ENCODE measurements at regions not wholly inside any gene's neighbourhood (a gene's known extent, or its start where the extent isn't known, plus 50 kb on each side); places are given as distances from the start of the nearest gene placed in this dataset.

DNA sequence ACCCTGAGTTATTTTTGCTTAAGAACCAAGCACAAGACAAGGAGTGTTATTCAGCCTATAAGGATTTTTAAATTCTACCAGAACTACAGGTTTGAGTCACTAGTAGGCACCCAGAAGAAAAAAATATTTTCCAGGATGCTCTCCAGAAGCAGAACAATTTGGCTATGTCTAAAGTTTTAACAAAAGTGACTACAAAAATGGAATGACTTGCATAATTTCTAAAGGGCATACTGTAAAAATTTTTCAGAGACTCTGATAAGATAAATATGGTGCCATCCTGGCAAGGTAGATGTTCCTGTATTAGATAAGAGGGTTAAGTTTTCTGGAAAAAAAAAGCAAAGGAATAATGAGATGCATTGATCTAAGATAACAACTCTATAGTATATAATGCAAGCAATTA lies 68.6 kb upstream of the FAM9A start:
- DNase-seq (ENCODE audit: low read depth), result no peak

DNA sequence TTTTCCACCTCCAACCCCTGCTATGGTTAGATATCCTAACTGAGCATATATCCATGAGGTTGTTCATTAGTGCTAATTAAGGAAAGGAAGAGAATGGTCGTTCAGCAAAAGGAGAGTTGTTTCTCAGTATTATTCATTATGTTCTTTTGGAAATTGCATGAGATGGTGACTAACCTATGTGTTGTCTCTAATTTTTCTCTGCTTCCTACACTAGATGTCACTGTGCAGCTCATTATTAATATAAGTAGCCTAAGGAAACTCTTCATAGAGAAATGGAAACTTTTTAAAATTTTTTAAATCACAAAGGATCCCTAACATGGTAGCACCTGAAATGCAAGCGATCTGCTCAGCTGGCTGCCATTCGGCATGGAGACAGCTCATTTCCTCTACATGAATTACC lies 67.7 kb upstream of the FAM9A start:
- DNase-seq (ENCODE audit: low read depth), result peak; percentile 44

DNA sequence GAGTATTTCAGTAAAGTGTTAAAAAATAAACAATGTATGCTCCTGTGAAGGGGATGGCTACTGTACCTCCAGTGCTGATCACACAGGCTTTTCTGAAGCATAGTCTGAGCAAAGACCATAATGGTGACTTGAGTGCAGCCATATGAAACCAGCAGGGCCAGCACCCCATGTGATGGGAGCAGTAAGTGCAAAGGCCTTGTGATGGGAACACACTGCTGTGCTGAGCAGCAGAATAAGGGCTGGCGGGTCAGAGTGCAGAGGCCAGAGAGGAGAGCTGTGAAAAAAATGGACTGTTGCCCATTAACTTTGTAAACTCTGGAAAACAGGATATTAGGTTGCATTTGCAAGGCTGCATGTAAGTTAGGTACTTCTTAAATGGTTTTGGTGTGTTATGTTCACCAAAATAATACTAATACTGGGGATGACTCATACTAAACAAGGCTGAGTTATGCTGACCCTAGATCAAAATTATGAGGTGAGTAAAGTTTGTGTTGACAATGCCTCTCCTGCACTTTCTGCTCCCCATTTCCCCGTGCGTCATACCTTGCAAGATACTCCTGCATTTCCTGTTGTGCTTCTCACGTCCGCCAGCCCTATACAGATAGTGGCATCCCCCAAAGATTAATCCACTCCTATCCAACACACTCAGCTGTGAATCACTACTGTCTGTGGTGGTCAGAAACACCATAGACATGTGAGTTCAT lies 67.0 kb upstream of the FAM9A start:
- peak; percentile 64 for DNase-seq (ENCODE audit: low read depth)

DNA sequence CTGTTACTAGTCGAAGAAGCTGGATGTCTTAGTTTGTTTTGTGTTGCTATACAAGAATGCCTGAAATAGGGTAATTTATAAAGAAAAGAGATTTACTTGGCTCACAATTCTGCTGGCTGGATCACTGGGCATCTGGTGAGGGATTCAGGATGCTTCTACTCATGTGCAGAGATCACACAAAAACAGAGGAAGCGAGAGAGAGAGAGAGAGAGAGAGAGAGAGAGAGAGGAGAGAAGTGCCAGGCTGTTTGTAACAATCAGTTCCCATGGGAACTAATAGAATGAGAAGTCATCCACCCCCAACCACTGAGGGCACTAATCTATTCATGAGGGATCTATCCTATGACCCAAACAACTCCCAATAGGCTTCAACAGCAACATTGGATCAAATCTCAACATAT lies 66.2 kb upstream of the FAM9A start:
- DNase-seq (ENCODE audit: low read depth), result peak; percentile 18

DNA sequence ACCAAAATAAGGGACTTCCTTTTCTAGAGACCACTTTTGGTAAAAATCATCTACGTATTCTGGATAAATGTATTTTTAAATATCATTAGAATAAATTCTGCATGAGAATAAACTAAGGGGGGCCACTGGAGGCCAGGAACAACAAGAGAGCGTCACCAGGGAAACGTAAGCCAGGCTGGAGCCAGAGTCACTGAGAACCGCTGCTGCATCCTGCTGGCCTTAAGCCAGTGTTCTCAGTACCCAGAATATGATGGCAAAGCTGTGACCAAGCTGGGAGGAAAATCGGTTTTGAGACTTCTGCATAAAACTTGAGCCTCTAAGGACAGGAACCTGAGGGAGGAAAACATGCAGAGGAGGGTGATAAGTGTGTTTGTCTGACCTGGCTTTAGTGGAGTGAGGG lies 63.0 kb upstream of the FAM9A start:
- DNase-seq (ENCODE audit: low read depth), result no peak

DNA sequence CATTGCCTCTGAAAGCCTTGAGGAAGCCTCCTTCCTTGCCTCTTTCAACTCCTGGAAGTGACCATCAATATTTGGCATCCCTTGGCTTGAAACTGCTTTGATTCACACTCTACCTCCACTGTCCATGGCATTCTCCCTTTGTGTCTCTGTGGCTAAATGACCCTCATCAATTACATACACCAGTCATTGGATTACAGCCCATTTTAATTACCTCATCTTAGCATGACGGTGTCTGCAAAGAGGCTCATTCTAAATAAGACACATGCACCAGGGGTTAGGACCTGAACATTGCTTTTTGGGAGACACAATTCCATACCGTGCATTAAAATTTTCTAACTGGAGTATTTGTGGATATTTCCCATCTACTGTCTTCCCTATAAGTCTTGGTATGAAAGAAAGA lies 60.7 kb upstream of the FAM9A start:
- no peak for DNase-seq (ENCODE audit: low read depth)

DNA sequence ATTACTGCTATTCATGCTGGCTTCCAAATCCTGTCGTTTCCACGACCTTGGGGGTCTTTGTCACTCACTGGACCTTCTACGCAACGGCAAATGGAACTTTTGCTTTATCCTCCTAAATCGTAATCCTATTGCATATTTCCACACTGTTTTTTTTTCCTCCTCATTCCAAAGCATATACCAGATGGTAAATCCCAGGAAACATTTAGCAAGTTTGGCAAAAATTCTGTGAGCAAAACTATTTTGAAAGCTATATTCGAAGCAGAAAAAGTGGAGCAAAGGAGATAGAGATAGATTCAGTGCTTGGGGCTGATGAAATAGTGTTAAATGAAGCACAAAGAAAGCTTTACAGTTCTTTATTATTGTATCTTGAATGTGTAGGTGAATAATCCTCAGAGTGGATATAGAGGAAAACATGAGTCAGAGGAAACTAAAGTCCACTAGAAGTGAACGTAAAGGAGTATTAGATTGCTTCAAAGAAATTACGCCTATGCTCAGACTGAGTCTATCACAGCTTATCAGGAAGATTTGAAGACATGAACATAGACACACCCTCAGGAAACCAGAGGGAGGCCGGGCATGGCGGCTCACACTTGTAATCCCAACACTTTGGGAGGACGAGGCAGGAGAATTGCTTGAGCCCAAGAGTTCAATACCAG lies 50.2 kb upstream of the FAM9A start:
- no peak for DNase-seq (ENCODE audit: low read depth)
